ENCODE measurements at regions not wholly inside any gene's neighbourhood (a gene's known extent, or its start where the extent isn't known, plus 50 kb on each side); places are given as distances from the start of the nearest gene placed in this dataset.

DNA sequence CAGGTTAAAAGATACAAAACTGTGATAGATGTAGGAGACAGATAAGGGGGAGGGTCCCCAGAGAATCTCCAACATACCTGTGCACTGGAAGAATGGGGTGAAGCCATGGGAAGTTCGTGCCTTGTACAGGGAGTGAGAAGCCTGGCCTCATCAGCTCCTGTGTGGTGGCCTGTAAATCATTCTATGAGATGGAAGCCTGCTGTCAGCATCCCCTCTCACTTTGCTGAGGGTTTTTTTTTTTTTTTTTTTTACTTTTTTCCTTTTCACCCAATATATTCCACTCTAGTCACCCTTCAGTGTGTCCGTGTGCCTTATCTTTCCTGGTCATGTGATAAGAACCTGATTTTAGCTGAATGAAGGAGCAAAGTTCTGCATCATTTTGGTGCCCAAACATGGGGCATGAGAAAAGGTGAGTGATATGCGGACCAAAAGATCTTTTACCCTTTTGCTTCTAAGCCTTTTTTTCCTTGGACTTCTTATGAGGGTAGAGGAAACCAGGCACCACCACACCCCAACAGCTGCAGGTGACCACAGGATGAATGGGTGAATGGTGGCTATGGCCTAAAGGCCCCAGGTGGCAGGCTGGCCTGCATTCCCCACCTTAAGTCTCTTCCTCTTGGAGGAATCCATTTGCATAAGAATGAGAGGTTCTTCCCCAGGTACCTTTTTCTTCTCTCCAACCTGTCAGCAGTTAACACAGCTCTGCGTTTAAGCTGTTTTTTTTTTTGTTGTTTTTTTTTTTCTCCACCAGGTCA, 1345.0 kb downstream of the NSUN3 start:
- no peak for TF ChIP-seq YY1 (IDR thresholded peaks at IDR 0.05; ENCODE audit: insufficient read depth, insufficient read length)
- DNase-seq (ENCODE audit: low read depth, low spot score), result peak; percentile 23
- Histone ChIP-seq H3K9me3 (ENCODE audit: insufficient read depth, low read length) (0 out of 2 replicates have a peak, but pooled peaks cover 4% of the 10 kb centered on the region), H3K9ac (ENCODE audit: insufficient read length, low read depth) (no peak overlapping the region), H3K4me3 (ENCODE audit: insufficient read length, low read depth) (no peak overlapping the region), H3K4me1 (ENCODE audit: insufficient read depth, insufficient read length) (no peaks in the 10 kb centered on the region), H3K36me3 (ENCODE audit: insufficient read depth, insufficient read length, low read length) (no peaks in the 10 kb centered on the region), H3K27me3 (ENCODE audit: insufficient read depth, insufficient read length) (no peaks in the 10 kb centered on the region)

DNA sequence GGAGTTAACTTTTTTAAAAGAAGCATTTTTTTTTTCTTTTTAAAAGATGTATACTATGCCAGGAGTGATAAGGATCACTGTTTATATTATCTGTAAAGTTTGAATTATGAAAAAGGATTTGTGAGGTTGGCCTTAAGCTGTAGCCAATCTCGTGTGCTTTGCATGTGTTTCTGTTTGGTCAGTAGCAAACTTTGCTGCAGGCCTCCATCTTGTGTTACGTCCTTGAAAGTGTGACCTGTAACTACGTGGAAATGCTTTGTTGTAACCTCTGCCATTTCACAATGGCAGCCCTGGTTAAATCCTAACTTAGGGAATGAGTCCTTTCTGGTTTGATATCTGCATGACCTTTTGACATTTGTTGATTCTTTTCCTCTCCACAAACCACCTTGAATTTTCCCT, 1345.6 kb downstream of the NSUN3 start:
- H3K36me3 ChIP-seq (ENCODE audit: insufficient read depth, insufficient read length, low read length), result no peaks in the 10 kb centered on the region
- no peak overlapping the region for H3K9ac ChIP-seq (ENCODE audit: insufficient read length, low read depth)
- no peak overlapping the region for H3K4me3 ChIP-seq (ENCODE audit: insufficient read length, low read depth)
- no peaks in the 10 kb centered on the region for H3K4me1 ChIP-seq (ENCODE audit: insufficient read depth, insufficient read length)
- TF ChIP-seq YY1 (IDR thresholded peaks at IDR 0.05; ENCODE audit: insufficient read depth, insufficient read length), result no peak
- no peak for TF ChIP-seq SUZ12 (IDR thresholded peaks at IDR 0.05; ENCODE audit: extremely low read depth, insufficient read depth, insufficient read length)
- TF ChIP-seq ZNF274 (IDR thresholded peaks at IDR 0.05; ENCODE audit: low read depth, low read length), result no peak
- DNase-seq (ENCODE audit: low read depth, low spot score), result no peak
- 0 out of 2 replicates have a peak, but pooled peaks cover 4% of the 10 kb centered on the region for H3K9me3 ChIP-seq (ENCODE audit: insufficient read depth, low read length)
- H3K27me3 ChIP-seq (ENCODE audit: insufficient read depth, insufficient read length), result no peaks in the 10 kb centered on the region

DNA sequence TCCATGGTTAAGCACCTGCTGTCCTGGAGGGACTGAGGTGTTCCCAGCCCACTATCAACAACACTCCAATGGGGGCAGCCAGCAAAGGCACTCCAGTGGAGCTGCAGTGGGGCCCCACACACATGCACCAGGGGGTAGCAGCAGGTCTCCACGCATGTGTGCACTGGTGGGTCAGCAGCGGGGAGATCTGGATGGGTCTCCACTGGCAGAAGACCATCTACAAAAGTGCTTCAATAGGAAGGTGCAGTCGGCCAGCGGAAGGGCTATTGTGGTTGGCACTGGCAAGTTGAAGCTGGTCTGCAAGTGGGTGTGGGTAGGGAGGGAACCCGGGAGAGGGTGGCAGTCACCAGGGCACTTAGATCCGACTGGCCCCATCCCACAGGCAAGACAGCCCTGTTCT, 1355.4 kb downstream of the NSUN3 start:
- Histone ChIP-seq H3K36me3 (ENCODE audit: insufficient read depth, insufficient read length, low read length) (no peaks in the 10 kb centered on the region), H3K4me1 (ENCODE audit: insufficient read depth, insufficient read length) (no peaks in the 10 kb centered on the region), H3K4me3 (ENCODE audit: insufficient read length, low read depth) (no peak overlapping the region), H3K9me3 (ENCODE audit: insufficient read depth, low read length) (no peaks in the 10 kb centered on the region), H3K9ac (ENCODE audit: insufficient read length, low read depth) (no peak overlapping the region), H3K27me3 (ENCODE audit: insufficient read depth, insufficient read length) (no peaks in the 10 kb centered on the region)
- DNase-seq (ENCODE audit: low read depth, low spot score), result no peak
- TF ChIP-seq SUZ12 (IDR thresholded peaks at IDR 0.05; ENCODE audit: extremely low read depth, insufficient read depth, insufficient read length), result no peak
- TF ChIP-seq YY1 (IDR thresholded peaks at IDR 0.05; ENCODE audit: insufficient read depth, insufficient read length), result no peak
- TF ChIP-seq ZNF274 (IDR thresholded peaks at IDR 0.05; ENCODE audit: low read depth, low read length), result no peak

DNA sequence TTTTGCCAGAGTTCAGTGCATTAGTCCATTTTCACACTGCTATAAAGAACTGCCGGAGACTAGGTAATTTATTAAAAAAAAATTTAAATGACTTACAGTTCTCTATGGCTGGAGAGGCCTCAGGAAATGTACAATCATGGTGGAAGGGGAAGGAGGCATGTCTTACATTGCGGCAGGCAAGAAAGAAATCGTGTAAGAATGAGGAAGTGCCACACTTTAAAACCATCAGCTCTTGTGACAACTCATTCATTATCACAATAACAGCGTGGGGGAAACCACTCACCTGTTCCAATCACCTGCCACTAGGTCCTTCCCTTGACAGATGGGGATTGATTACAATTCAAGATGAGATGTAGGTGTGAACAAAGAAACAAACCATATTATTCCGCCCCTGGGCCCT, 1361.4 kb downstream of the NSUN3 start:
- no peaks in the 10 kb centered on the region for H3K27me3 ChIP-seq (ENCODE audit: insufficient read depth, insufficient read length)
- H3K36me3 ChIP-seq (ENCODE audit: insufficient read depth, insufficient read length, low read length), result no peaks in the 10 kb centered on the region
- no peaks in the 10 kb centered on the region for H3K4me1 ChIP-seq (ENCODE audit: insufficient read depth, insufficient read length)
- H3K9ac ChIP-seq (ENCODE audit: insufficient read length, low read depth), result no peak overlapping the region
- DNase-seq (ENCODE audit: low read depth, low spot score), result no peak
- H3K9me3 ChIP-seq (ENCODE audit: insufficient read depth, low read length), result peaks cover 7% of the 10 kb centered on the region; the same call in 1 of the 2 replicates
- TF ChIP-seq YY1 (IDR thresholded peaks at IDR 0.05; ENCODE audit: insufficient read depth, insufficient read length) (no peak), ZNF274 (IDR thresholded peaks at IDR 0.05; ENCODE audit: low read depth, low read length) (no peak), SUZ12 (IDR thresholded peaks at IDR 0.05; ENCODE audit: extremely low read depth, insufficient read depth, insufficient read length) (no peak)
- no peak overlapping the region for H3K4me3 ChIP-seq (ENCODE audit: insufficient read length, low read depth)

DNA sequence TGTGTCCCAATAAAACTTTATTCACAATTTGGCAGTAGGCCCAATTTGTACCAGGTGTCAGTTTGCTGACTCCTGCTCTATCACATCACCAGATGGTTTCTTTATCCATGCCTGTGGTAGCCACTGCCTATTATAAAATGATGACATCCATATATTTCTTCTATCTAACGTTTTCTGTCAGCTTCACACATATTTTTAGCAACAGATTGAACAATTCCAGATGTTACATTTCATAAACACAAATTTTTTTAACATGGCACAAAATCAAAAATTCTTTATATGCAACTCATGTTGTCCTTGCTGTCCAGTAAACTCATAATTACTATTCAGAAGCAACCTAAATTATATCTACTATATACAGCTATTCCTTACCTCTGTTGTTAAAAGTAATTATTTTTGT, 1371.6 kb downstream of the NSUN3 start:
- no peaks in the 10 kb centered on the region for H3K27me3 ChIP-seq (ENCODE audit: insufficient read depth, insufficient read length)
- H3K9me3 ChIP-seq (ENCODE audit: insufficient read depth, low read length), result no peaks in the 10 kb centered on the region
- no peak overlapping the region for H3K9ac ChIP-seq (ENCODE audit: insufficient read length, low read depth)
- no peak overlapping the region for H3K4me3 ChIP-seq (ENCODE audit: insufficient read length, low read depth)
- no peaks in the 10 kb centered on the region for H3K4me1 ChIP-seq (ENCODE audit: insufficient read depth, insufficient read length)
- no peaks in the 10 kb centered on the region for H3K36me3 ChIP-seq (ENCODE audit: insufficient read depth, insufficient read length, low read length)
- no peak for DNase-seq (ENCODE audit: low read depth, low spot score)
- TF ChIP-seq ZNF274 (IDR thresholded peaks at IDR 0.05; ENCODE audit: low read depth, low read length) (no peak), YY1 (IDR thresholded peaks at IDR 0.05; ENCODE audit: insufficient read depth, insufficient read length) (no peak), SUZ12 (IDR thresholded peaks at IDR 0.05; ENCODE audit: extremely low read depth, insufficient read depth, insufficient read length) (no peak)

DNA sequence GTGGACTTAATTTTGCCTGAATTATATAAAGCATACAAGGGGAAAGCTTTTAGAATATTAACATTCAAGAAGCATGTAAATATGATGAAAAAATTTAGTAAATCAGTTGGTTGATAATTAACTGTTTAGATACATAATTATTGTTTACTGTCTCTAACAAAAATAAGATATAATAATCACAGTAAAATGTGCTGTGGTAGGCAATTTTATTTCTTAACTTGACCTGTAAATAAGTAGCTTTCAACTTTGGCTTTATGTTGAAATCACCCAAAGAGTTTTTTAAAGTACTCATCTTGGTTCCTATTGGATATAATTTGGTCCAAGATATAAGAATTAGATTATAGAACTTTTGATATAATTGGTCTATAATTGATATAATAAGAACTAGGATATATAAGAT, 1374.5 kb downstream of the NSUN3 start:
- no peak for DNase-seq (ENCODE audit: low read depth, low spot score)
- Histone ChIP-seq H3K27me3 (ENCODE audit: insufficient read depth, insufficient read length) (no peaks in the 10 kb centered on the region), H3K4me1 (ENCODE audit: insufficient read depth, insufficient read length) (no peaks in the 10 kb centered on the region), H3K4me3 (ENCODE audit: insufficient read length, low read depth) (no peak overlapping the region), H3K9ac (ENCODE audit: insufficient read length, low read depth) (no peak overlapping the region), H3K36me3 (ENCODE audit: insufficient read depth, insufficient read length, low read length) (no peaks in the 10 kb centered on the region), H3K9me3 (ENCODE audit: insufficient read depth, low read length) (no peaks in the 10 kb centered on the region)
- TF ChIP-seq ZNF274 (IDR thresholded peaks at IDR 0.05; ENCODE audit: low read depth, low read length), result no peak
- no peak for TF ChIP-seq SUZ12 (IDR thresholded peaks at IDR 0.05; ENCODE audit: extremely low read depth, insufficient read depth, insufficient read length)
- no peak for TF ChIP-seq YY1 (IDR thresholded peaks at IDR 0.05; ENCODE audit: insufficient read depth, insufficient read length)

DNA sequence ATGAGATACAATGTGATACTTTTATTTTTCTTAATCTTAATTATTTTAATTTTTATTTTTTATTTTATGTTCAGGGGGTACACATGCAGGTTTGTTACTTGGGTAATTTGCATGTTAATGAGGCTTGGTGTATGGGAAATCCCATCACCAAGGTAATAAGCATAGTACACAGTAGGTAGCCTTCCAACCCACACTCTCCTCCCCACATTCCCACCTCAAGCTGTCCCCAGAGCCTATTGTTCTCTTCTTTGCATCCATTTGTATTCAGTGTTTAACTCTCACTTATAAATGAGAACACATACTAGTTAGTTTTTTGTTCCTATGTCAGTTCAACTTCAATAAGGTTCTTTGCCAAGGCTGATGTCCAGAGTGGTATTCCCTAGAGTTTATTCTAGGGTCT, 1375.4 kb downstream of the NSUN3 start:
- no peak for TF ChIP-seq YY1 (IDR thresholded peaks at IDR 0.05; ENCODE audit: insufficient read depth, insufficient read length)
- no peak for TF ChIP-seq SUZ12 (IDR thresholded peaks at IDR 0.05; ENCODE audit: extremely low read depth, insufficient read depth, insufficient read length)
- TF ChIP-seq ZNF274 (IDR thresholded peaks at IDR 0.05; ENCODE audit: low read depth, low read length), result no peak
- no peak overlapping the region for H3K4me3 ChIP-seq (ENCODE audit: insufficient read length, low read depth)

More for the DNA sequence above, 1375.4 kb downstream of the NSUN3 start:
- Histone ChIP-seq H3K9me3 (ENCODE audit: insufficient read depth, low read length) (no peaks in the 10 kb centered on the region), H3K36me3 (ENCODE audit: insufficient read depth, insufficient read length, low read length) (no peaks in the 10 kb centered on the region), H3K27me3 (ENCODE audit: insufficient read depth, insufficient read length) (no peaks in the 10 kb centered on the region), H3K4me1 (ENCODE audit: insufficient read depth, insufficient read length) (no peaks in the 10 kb centered on the region), H3K9ac (ENCODE audit: insufficient read length, low read depth) (no peak overlapping the region)
- DNase-seq (ENCODE audit: low read depth, low spot score), result peak; percentile 23
